CD14-positive monocyte (primary cell): ENCODE measurements at regions not wholly inside any gene's neighbourhood (a gene's known extent, or its start where the extent isn't known, plus 50 kb on each side); places are given as distances from the start of the nearest gene placed in this dataset.

Experiments
- DNase-seq, 3 donors: peaks; one replicate each; pipeline ENCODE4 v3.0.0-alpha.2; 2011 to 2022
- H2AFZ ChIP-seq: 2 replicates; pipeline ENCODE4 v1.6.0; 2012; ENCODE audit warnings: mild to moderate bottlenecking, low read depth, low read length, inconsistent platforms; ENCODE audit not compliant: insufficient read depth, poor library complexity, severe bottlenecking
- H3K27ac ChIP-seq, 2 donors: 1 replicate in 1 of 2; 2 replicates in 1 of 2; pipeline ENCODE4 v1.5.1; 2012 to 2013; ENCODE audit warnings: low read length in 2 of 2, control low read depth in 1 of 2, inconsistent platforms in 1 of 2, low read depth in 1 of 2, mild to moderate bottlenecking in 1 of 2
- H3K27me3 ChIP-seq, 2 donors: one replicate each; pipeline versions ENCODE4 v1.6.0 to v1.6.1; 2011 to 2013; ENCODE audit warnings: low read length in 2 of 2; ENCODE audit not compliant: control insufficient read depth in 2 of 2, insufficient read depth in 2 of 2
- H3K36me3 ChIP-seq, 2 donors: replicated peaks in 1 of 2; 1 replicate in 1 of 2; 2 replicates in 1 of 2; pipeline versions ENCODE4 v1.5.1 to v1.6.1; 2012 to 2013; ENCODE audit warnings: low read length in 2 of 2, control low read depth in 1 of 2, inconsistent platforms in 1 of 2, mild to moderate bottlenecking in 1 of 2; ENCODE audit not compliant: insufficient read depth in 2 of 2, control insufficient read depth in 1 of 2
- H3K4me1 ChIP-seq, 2 donors: 1 replicate in 1 of 2; 2 replicates in 1 of 2; pipeline versions ENCODE4 v1.5.1 to v1.6.1; 2012 to 2013; ENCODE audit warnings: low read length in 2 of 2, control low read depth in 1 of 2, inconsistent platforms in 1 of 2, mild to moderate bottlenecking in 1 of 2, moderate library complexity in 1 of 2; ENCODE audit not compliant: insufficient read depth in 2 of 2, control insufficient read depth in 1 of 2
- H3K4me2 ChIP-seq: replicated peaks from 2 replicates; pipeline ENCODE3; 2012; ENCODE audit warnings: low read length, moderate library complexity, mild to moderate bottlenecking; ENCODE audit not compliant: poor library complexity, severe bottlenecking; ENCODE audit errors: extremely low read depth
- H3K4me3 ChIP-seq, 3 experiments: fragments of 200-600 bp in 1 of 3; sonication (generic) in 1 of 3; replicated peaks in 1 of 3; 1 replicate in 2 of 3; 2 replicates in 1 of 3; pipeline ENCODE4 v1.5.1; 2011 to 2013; ENCODE audit warnings: low read length in 3 of 3, mild to moderate bottlenecking in 3 of 3, control low read depth in 2 of 3, low read depth in 2 of 3, inconsistent platforms in 1 of 3, moderate library complexity in 1 of 3
- H3K79me2 ChIP-seq: 2 replicates; pipeline ENCODE4 v1.6.0; 2012; ENCODE audit warnings: mild to moderate bottlenecking, control low read depth, inconsistent platforms, low read length, moderate library complexity; ENCODE audit not compliant: insufficient read depth
- H3K9ac ChIP-seq: 2 replicates; pipeline ENCODE4 v1.6.0; 2017; ENCODE audit warnings: low read length, mild to moderate bottlenecking; ENCODE audit not compliant: insufficient read depth, poor library complexity, severe bottlenecking
- H3K9me3 ChIP-seq, 2 donors: replicated peaks in 1 of 2; 1 replicate in 1 of 2; 2 replicates in 1 of 2; pipeline versions ENCODE4 v1.5.1 to v1.6.1; 2012 to 2013; ENCODE audit warnings: low read length in 2 of 2, control low read depth in 1 of 2; ENCODE audit not compliant: control insufficient read depth in 1 of 2, insufficient read depth in 1 of 2
- H4K20me1 ChIP-seq: 2 replicates; pipeline ENCODE4 v1.6.0; 2012; ENCODE audit warnings: mild to moderate bottlenecking, low read length, control low read depth, moderate library complexity; ENCODE audit not compliant: insufficient read depth
- H3K27ac Mint-ChIP-seq, 7 donors: one replicate each; pipeline ENCODE4 v1.8.0; 2020; ENCODE audit warnings: mild to moderate bottlenecking in 7 of 7, mixed read lengths in 7 of 7, moderate library complexity in 6 of 7, inconsistent platforms in 2 of 7
- H3K27me3 Mint-ChIP-seq, 3 donors: one replicate each; pipeline ENCODE4 v1.8.0; 2021 to 2022; ENCODE audit warnings: low read depth in 3 of 3, mild to moderate bottlenecking in 3 of 3, mixed read lengths in 3 of 3, moderate library complexity in 3 of 3, inconsistent platforms in 1 of 3
- H3K36me3 Mint-ChIP-seq, 2 donors: one replicate each; pipeline ENCODE4 v1.8.0; 2020; ENCODE audit warnings: mixed read lengths in 2 of 2, inconsistent platforms in 1 of 2, mild to moderate bottlenecking in 1 of 2
- H3K4me1 Mint-ChIP-seq: one replicate; pipeline ENCODE4 v1.8.0; 2020; ENCODE audit warnings: mild to moderate bottlenecking, mixed read lengths
- H3K4me3 Mint-ChIP-seq, 2 donors: one replicate each; pipeline ENCODE4 v1.8.0; 2020; ENCODE audit warnings: mild to moderate bottlenecking in 2 of 2, mixed read lengths in 2 of 2, moderate library complexity in 1 of 2
- H3K9me3 Mint-ChIP-seq, 7 donors: one replicate each; pipeline ENCODE4 v1.8.0; 2020 to 2022; ENCODE audit warnings: mixed read lengths in 7 of 7, mild to moderate bottlenecking in 6 of 7, moderate library complexity in 6 of 7, inconsistent platforms in 2 of 7
- WGBS: methylation state at CpG from one replicate; pipeline ENCODE4 v1.1.5; 2013; ENCODE audit warnings: missing lambda C conversion rate; ENCODE audit not compliant: insufficient coverage; 5-methylcytosine and 5-hydroxymethylcytosine counted together
- intact Hi-C, 2 donors: fragments of 100-400 bp; cut with micrococcal nuclease; formaldehyde crosslinking; loops; one replicate each; pipeline versions ENCODE4 v1.15.0 to v1.15.1; 2023
- TF ChIP-seq, protein P1 (sequence below): fragments of 200-600 bp; IDR thresholded peaks from one replicate; pipeline ENCODE4 v1.8.0; 2022; ENCODE audit warnings: antibody characterized with exemption, mild to moderate bottlenecking

GRCh38 chr4:156298230-156298629, 344.6 kb upstream of the CTSO start:
- H3K79me2 ChIP-seq = no peaks in the 10 kb centered on the region
- intact Hi-C loops = no loop called here
- no peaks in the 10 kb centered on the region for H4K20me1 ChIP-seq
- H3K4me3 ChIP-seq = no peak overlapping the region
- no peak overlapping the region for H3K27ac ChIP-seq
- TF ChIP-seq, protein P1, sequence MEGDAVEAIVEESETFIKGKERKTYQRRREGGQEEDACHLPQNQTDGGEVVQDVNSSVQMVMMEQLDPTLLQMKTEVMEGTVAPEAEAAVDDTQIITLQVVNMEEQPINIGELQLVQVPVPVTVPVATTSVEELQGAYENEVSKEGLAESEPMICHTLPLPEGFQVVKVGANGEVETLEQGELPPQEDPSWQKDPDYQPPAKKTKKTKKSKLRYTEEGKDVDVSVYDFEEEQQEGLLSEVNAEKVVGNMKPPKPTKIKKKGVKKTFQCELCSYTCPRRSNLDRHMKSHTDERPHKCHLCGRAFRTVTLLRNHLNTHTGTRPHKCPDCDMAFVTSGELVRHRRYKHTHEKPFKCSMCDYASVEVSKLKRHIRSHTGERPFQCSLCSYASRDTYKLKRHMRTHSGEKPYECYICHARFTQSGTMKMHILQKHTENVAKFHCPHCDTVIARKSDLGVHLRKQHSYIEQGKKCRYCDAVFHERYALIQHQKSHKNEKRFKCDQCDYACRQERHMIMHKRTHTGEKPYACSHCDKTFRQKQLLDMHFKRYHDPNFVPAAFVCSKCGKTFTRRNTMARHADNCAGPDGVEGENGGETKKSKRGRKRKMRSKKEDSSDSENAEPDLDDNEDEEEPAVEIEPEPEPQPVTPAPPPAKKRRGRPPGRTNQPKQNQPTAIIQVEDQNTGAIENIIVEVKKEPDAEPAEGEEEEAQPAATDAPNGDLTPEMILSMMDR = no peak
- no peaks in the 10 kb centered on the region for H3K27me3 ChIP-seq
- no peaks in the 10 kb centered on the region for H3K36me3 ChIP-seq
- no peak for DNase-seq
- Mint-ChIP-seq H3K27me3 (no peaks in the 10 kb centered on the region), H3K36me3 (no peaks in the 10 kb centered on the region), H3K4me1 (peaks cover 4% of the 10 kb centered on the region), H3K9me3 (peaks cover 0 to 2% (median 0%) of the 10 kb centered on the region in 7 donors), H3K4me3 (no peak overlapping the region), H3K27ac (no peak overlapping the region)
- H3K4me2 ChIP-seq = no peak overlapping the region
- no peaks in the 10 kb centered on the region for H3K4me1 ChIP-seq
- no peak overlapping the region for H2AFZ ChIP-seq
- H3K9me3 ChIP-seq = no peaks in the 10 kb centered on the region
- no peak overlapping the region for H3K9ac ChIP-seq

DNA sequence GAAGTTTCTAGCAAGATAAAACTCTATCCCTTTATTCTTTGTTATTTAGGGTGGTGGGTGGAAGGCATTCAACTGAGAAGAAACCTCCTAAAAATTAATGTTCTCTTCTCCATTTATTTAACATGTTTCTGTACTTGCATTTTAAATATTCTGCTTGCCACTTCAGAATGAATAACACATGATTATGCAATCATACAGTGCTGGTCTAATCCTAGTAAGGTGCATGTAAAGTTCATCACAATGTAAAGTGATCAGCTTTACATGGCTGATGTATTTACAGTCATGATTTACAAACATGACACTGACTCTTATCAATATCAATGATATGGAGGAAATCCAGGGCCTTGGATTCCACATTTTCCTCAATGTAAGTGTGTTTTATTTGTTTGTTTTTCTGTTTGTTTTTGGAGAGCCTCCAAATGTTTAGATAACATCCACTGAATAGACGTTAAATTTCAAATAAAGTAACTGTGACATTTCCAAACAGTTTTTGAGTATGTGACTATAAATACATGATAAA, 342.1 kb upstream of the CTSO start:
- no peak for DNase-seq
- Histone ChIP-seq H3K4me1 (no peaks in the 10 kb centered on the region), H4K20me1 (no peaks in the 10 kb centered on the region), H2AFZ (no peak overlapping the region), H3K27me3 (no peaks in the 10 kb centered on the region), H3K27ac (no peak overlapping the region), H3K4me2 (no peak overlapping the region), H3K9ac (no peak overlapping the region), H3K36me3 (no peaks in the 10 kb centered on the region), H3K9me3 (no peaks in the 10 kb centered on the region), H3K79me2 (no peaks in the 10 kb centered on the region), H3K4me3 (no peak overlapping the region)
- H3K4me1 Mint-ChIP-seq = peaks cover 4% of the 10 kb centered on the region
- H3K4me3 Mint-ChIP-seq = no peak overlapping the region
- H3K27me3 Mint-ChIP-seq = no peaks in the 10 kb centered on the region
- no peak overlapping the region for H3K27ac Mint-ChIP-seq
- intact Hi-C loops = no loop called here
- TF ChIP-seq, protein P1 = no peak
- no peaks in the 10 kb centered on the region for H3K36me3 Mint-ChIP-seq
- H3K9me3 Mint-ChIP-seq = no peaks in the 10 kb centered on the region
- WGBS = no CpG with 5 or more reads among the region's 1 CpG
